ENCODE measurements at regions not wholly inside any gene's neighbourhood (a gene's known extent, or its start where the extent isn't known, plus 50 kb on each side); places are given as distances from the start of the nearest gene placed in this dataset.

- no peaks in the 10 kb centered on the region for H3K9me3 Mint-ChIP-seq (ENCODE audit: low read depth)
- no peaks in the 10 kb centered on the region for H3K36me3 Mint-ChIP-seq (ENCODE audit: low read depth)
- no peak for TF ChIP-seq CTCF (IDR thresholded peaks at IDR 0.05)
- H3K4me3 Mint-ChIP-seq (ENCODE audit: unreplicated experiment), result no peak overlapping the region
- no peaks in the 10 kb centered on the region for H3K4me1 Mint-ChIP-seq (ENCODE audit: low read depth)
- no peak for DNase-seq (ENCODE audit: low spot score)
- H3K27me3 Mint-ChIP-seq (ENCODE audit: low read depth), result peaks cover 3% of the 10 kb centered on the region
- no peak overlapping the region for H3K27ac Mint-ChIP-seq (ENCODE audit: unreplicated experiment)
Observed at GRCh38 chr4:110982486-110982885, 359.6 kb upstream of the PITX2 start.

GRCh38 chr4:110988722-110989121 is 365.8 kb upstream of the PITX2 start:
- H3K27ac Mint-ChIP-seq (ENCODE audit: unreplicated experiment), result no peak overlapping the region
- no peaks in the 10 kb centered on the region for H3K4me1 Mint-ChIP-seq (ENCODE audit: low read depth)
- no peaks in the 10 kb centered on the region for H3K9me3 Mint-ChIP-seq (ENCODE audit: low read depth)
- DNase-seq (ENCODE audit: low spot score), result no peak
- H3K4me3 Mint-ChIP-seq (ENCODE audit: unreplicated experiment), result no peak overlapping the region
- H3K27me3 Mint-ChIP-seq (ENCODE audit: low read depth), result peaks cover 4% of the 10 kb centered on the region
- no peaks in the 10 kb centered on the region for H3K36me3 Mint-ChIP-seq (ENCODE audit: low read depth)
- TF ChIP-seq CTCF (IDR thresholded peaks at IDR 0.05), result no peak

- DNase-seq (ENCODE audit: low spot score), result no peak
- no peaks in the 10 kb centered on the region for H3K9me3 Mint-ChIP-seq (ENCODE audit: low read depth)
- no peak overlapping the region for H3K4me3 Mint-ChIP-seq (ENCODE audit: unreplicated experiment)
- no peaks in the 10 kb centered on the region for H3K4me1 Mint-ChIP-seq (ENCODE audit: low read depth)
- no peaks in the 10 kb centered on the region for H3K36me3 Mint-ChIP-seq (ENCODE audit: low read depth)
- H3K27ac Mint-ChIP-seq (ENCODE audit: unreplicated experiment), result no peak overlapping the region
- no peak for TF ChIP-seq CTCF (IDR thresholded peaks at IDR 0.05)
- peaks cover 7% of the 10 kb centered on the region for H3K27me3 Mint-ChIP-seq (ENCODE audit: low read depth)
Observed at GRCh38 chr4:110989125-110989524, 366.2 kb upstream of the PITX2 start.

GRCh38 chr4:110994781-110995180 is 371.9 kb upstream of the PITX2 start:
- no peaks in the 10 kb centered on the region for H3K9me3 Mint-ChIP-seq (ENCODE audit: low read depth)
- no peaks in the 10 kb centered on the region for H3K36me3 Mint-ChIP-seq (ENCODE audit: low read depth)
- no peaks in the 10 kb centered on the region for H3K4me1 Mint-ChIP-seq (ENCODE audit: low read depth)
- H3K27ac Mint-ChIP-seq (ENCODE audit: unreplicated experiment), result no peak overlapping the region
- no peak for TF ChIP-seq CTCF (IDR thresholded peaks at IDR 0.05)
- H3K27me3 Mint-ChIP-seq (ENCODE audit: low read depth), result peaks cover 10% of the 10 kb centered on the region
- DNase-seq (ENCODE audit: low spot score), result no peak
- H3K4me3 Mint-ChIP-seq (ENCODE audit: unreplicated experiment), result no peak overlapping the region

GRCh38 chr4:110998320-110998719 is 375.4 kb upstream of the PITX2 start:
- Mint-ChIP-seq H3K36me3 (ENCODE audit: low read depth) (no peaks in the 10 kb centered on the region), H3K4me1 (ENCODE audit: low read depth) (no peaks in the 10 kb centered on the region), H3K27me3 (ENCODE audit: low read depth) (peaks cover 19% of the 10 kb centered on the region), H3K27ac (ENCODE audit: unreplicated experiment) (no peak overlapping the region), H3K9me3 (ENCODE audit: low read depth) (no peaks in the 10 kb centered on the region), H3K4me3 (ENCODE audit: unreplicated experiment) (no peak overlapping the region)
- DNase-seq (ENCODE audit: low spot score), result no peak
- TF ChIP-seq CTCF (IDR thresholded peaks at IDR 0.05), result no peak
